HG03575 (cell line): ENCODE measurements at regions not wholly inside any gene's neighbourhood (a gene's known extent, or its start where the extent isn't known, plus 50 kb on each side); places are given as distances from the start of the nearest gene placed in this dataset.

Experiments
- ATAC-seq: cut with Tn5 transposase; IDR thresholded peaks from one replicate; pipeline ENCODE4 v1.9.1; 2021; ENCODE audit not compliant: unreplicated experiment, insufficient number of reproducible peaks, low FRiP score; ENCODE audit errors: extremely low read depth

DNA sequence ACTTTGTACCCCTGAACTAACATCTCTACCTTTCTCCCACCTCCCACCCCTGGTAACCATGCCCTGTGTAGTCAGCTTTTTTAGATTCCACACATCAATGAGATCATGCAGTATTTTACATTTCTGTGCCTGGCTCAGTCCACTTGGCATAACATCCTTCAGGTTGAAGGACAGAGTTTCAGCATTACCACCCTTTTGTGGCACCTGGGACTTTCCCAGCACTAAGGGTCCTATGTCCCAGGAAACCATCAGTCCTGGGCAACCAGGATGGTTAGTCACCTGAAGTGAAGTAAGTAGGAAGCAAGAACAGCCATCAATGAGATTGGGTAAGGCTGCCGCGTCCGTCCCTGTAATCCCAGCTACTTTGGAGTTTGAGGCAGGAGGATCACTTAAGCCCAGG lies 370.6 kb downstream of the SIPA1L2 start:
- no peak for ATAC-seq

DNA sequence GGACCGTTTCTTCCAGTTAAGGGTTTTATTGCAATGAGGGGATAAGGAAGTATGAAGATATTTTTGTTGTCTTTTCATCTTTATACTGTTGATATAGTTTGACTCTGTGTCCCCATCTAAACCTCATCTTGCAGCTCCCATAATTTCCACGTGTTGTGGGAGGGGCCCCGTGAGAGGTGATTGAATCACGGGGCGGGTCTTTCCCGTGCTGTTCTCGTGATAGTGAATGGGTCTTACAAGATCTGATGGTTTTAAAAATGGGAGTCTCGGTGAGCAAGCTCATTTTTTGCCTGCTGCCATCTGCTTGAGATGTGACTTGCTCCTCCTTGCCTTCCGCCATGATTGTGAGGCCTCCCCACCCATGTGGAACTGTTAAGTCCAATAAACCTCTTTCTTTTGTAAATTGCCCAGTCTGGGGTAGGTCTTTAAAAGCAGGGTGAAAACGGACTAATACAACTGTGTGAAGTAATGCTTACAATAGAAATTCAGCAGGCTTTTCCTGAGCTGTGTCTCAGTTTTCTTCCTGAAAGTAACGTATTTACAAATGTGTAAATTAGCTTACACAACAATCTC lies 377.3 kb downstream of the SIPA1L2 start:
- ATAC-seq: no peak

- ATAC-seq: no peak
These were observed 379.1 kb downstream of the SIPA1L2 start for GRCh38 chr1:232250838-232251237.

- ATAC-seq: no peak
These were observed 379.8 kb downstream of the SIPA1L2 start for GRCh38 chr1:232249861-232250777.

- ATAC-seq: no peak
These were observed 380.6 kb downstream of the SIPA1L2 start for GRCh38 chr1:232249339-232249738.

DNA sequence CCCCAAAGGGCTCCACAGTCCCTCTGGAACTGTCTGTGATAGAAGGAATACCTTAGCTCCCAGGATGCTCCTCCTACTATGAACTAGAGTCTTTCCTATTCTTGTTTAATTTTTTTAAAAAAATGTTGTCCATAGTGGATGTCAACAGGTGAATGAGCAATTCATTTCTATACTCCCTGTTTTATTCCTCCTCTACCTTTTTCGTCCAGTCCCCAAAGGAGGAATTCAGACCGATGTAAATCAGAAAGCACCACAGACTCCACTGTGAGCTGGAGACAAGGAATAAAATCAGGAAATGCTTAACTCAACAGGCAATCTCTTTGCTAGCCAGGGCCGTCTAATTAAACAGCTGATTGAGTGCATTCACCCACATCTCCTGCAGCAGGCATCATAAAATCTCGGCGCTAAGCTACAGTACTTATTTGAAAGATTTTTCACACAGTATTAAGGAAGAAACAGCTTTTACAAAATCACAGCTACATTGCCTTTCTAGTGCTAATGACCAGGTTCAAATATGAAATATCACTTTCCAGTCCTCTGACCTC lies 381.6 kb downstream of the SIPA1L2 start:
- ATAC-seq: no peak

DNA sequence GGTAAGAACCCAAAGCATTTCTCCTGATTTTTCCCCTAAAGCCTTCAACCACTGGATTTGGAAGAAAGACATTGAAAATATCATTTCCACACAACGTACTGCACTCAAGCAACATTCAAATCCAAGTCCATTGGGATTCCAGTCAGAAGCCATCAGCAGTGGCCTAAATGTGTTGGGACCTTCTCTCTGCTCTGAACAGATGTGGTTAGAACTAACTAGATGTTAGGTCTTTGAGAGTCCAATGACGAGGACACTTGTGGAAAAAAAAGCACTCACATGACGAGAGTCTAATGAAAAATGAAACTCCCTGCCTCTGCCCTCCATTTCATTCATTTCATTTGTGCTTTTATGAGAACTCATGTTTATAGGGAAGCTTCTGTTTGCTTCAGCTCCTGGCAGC lies 382.3 kb downstream of the SIPA1L2 start:
- no peak for ATAC-seq

- no peak for ATAC-seq
These were observed 385.5 kb downstream of the SIPA1L2 start for GRCh38 chr1:232244426-232244825.

DNA sequence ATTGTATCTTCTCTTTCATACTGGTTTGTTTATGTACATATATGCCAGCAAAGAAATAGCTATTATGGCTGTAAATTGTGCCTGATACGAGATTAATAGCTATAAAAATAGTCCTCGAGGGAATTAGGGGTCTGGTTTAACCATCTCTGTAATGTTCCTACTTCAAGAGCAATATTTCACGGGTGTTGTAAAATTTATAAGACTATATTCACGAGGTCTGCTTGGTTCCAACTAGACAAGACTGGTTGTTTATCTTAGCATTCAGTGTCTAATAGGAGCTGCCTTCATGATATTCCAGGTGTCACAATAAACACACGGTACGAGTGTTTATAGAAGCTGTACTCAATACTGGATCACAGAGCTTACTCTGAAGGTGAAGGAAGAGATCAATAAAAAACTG lies 389.9 kb downstream of the SIPA1L2 start:
- ATAC-seq: no peak

- ATAC-seq: no peak
These were observed 390.4 kb downstream of the SIPA1L2 start for GRCh38 chr1:232239522-232239921.

DNA sequence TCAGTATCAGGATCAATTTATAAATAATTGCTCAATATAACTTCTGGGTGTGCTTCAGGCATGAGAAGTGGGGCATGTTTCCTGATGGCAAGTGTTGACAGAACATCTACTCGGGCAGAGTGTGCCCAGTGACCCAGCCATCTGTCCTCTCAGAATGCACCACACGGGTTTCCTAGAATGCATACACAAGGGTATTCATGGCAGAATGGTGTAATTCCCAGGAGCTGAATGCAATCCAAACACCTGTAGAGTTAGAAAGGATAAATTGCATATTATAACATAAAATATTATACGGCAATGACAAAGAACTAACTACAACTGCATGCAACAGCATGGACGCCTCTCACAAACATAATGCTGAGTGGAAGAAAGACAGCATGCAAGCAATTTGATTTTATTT lies 391.9 kb downstream of the SIPA1L2 start:
- ATAC-seq: no peak

- no peak for ATAC-seq
These were observed 402.6 kb downstream of the SIPA1L2 start for GRCh38 chr1:232227306-232227705.

GRCh38 chr1:232226197-232226712 lies 403.7 kb downstream of the SIPA1L2 start:
- no peak for ATAC-seq

GRCh38 chr1:232225336-232226131 lies 404.4 kb downstream of the SIPA1L2 start:
- ATAC-seq: no peak

DNA sequence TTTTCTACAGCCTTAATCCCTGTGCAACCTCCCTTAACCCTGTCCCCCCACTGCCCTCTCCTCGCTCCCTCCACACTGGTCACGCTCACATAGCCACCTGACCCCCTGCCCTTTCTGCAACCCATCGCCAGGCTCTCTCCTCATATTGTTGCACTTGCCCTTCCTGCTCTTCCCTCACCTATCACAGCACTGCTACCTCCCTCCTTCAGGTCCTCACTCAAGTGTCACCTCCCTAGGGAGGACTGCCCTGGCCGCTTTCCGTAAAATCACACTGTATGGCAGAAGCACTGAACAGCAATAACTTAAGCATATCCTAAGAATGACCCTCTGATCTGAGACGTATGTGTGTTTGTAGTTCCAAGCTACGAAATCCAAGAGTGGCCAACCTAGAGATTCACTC lies 406.0 kb downstream of the SIPA1L2 start:
- ATAC-seq: no peak

- ATAC-seq: no peak
These were observed 406.7 kb downstream of the SIPA1L2 start for GRCh38 chr1:232223183-232223708.

GRCh38 chr1:232222614-232223013 lies 407.3 kb downstream of the SIPA1L2 start:
- ATAC-seq: no peak

DNA sequence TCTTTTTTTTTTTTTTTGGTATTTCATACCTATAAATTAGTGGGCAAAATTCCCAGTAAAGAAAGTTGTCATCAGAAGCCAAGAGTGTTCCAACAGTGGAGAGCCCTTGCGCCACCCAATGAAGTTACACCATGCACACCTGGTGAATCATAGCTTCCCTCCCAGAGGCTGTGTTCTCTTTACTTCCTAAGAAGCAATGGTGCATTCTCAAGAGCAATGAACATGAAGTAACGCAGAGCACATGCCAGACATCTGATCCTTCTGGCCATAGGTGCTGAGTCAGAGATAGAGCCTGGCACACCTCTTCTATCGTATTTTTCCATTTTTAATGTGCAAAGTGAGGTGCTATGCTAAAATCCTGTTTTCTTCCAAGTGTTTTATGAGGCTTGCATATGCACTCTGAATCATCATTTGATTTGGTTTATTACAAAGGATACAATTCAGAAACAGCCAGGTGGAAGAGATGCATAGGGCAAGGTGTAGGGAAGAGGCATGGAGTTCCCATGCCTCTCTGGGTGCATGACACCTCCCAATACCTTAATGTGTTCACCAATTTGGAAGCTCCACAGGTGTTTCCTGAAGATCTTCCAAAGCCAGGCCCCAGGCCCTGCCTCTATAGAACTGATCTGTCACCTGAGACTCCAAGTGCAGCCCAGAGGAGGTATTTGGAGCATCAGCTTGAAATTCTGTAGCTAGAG lies 408.0 kb downstream of the SIPA1L2 start:
- no peak for ATAC-seq
